ENCODE measurements at regions not wholly inside any gene's neighbourhood (a gene's known extent, or its start where the extent isn't known, plus 50 kb on each side); places are given as distances from the start of the nearest gene placed in this dataset.

- TF ChIP-seq NFYA (IDR thresholded peaks at IDR 0.05; ENCODE audit: borderline replicate concordance, low read depth, low read length) (no peak), MTA3 (IDR thresholded peaks at IDR 0.05; ENCODE audit: borderline replicate concordance, low read length) (no peak)
Observed at GRCh38 chr4:82017680-82018079, 356.1 kb downstream of the HNRNPD start.

All from GM12878 (cell line).